ENCODE measurements at regions not wholly inside any gene's neighbourhood (a gene's known extent, or its start where the extent isn't known, plus 50 kb on each side); places are given as distances from the start of the nearest gene placed in this dataset.

DNA sequence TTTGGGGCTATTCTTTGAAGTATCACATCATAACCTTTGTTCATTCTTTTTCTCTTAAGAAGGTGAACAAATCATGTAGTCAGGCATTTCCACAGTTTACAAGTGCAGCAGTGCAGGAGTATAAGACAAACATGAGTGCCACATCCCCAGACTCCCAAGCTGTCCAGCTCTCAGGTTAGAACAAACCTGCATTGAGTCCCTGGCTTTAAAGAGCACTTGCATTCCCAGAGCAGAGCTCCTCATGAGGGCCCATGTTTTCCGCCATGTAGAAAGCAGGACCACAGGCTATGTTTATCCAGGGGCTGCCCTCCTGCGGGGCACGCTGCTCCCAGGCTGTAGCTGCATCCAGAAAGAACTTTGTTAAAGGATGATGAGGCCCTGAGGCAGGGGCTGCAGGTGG is 267.7 kb downstream of the TLE3 start:
- no peak for DNase-seq

- no peak for DNase-seq
These were observed 267.3 kb downstream of the TLE3 start for GRCh38 chr15:69830430-69830829.

DNA sequence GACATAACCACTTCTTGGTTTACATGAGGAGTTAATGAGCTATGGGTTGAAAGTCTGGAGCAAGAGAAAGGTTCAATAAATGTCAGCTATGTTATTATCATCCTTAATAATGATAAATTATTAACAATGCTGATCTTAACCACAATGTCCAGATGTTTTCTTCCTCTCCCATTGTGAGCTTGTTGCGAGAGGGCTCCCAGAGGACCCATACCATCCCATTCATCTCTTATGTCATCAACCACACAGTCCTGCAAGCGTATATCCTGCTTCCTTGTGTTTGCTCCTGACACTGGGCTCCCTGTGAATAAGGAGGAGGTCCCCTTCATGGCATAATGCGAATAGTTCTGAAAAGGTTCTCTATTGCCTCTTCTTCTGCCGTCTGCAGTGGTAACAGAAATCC is 266.8 kb downstream of the TLE3 start:
- DNase-seq, result no peak

GRCh38 chr15:69834267-69834666 is 263.4 kb downstream of the TLE3 start:
- DNase-seq, result no peak

DNA sequence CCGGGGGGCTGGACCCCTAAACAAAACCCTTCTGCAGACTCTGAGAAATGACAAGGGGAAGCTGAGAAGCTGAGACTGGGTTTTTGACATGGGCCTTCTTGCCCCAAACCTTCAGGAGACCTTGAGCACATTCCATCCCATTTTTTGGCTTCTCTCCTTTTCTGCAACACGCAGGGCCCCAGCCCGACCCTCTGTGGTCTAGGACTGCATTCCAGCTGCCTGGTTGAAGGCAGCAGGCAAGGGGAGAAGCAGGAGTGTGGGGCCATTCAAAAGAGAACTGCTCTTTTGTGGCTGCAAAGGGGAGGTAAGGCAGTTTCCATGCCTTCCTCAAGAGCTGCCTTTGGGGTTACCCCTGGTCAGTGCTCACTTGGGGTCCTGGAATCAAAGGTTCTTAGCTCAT is 263.0 kb downstream of the TLE3 start:
- DNase-seq, result no peak

- no peak for DNase-seq
These were observed 261.7 kb downstream of the TLE3 start for GRCh38 chr15:69836048-69836447.

- no peak for DNase-seq
These were observed 261.0 kb downstream of the TLE3 start for GRCh38 chr15:69836526-69837230.

- DNase-seq, result no peak
These were observed 259.4 kb downstream of the TLE3 start for GRCh38 chr15:69838338-69838737.

- DNase-seq, result no peak
These were observed 258.7 kb downstream of the TLE3 start for GRCh38 chr15:69838994-69839393.

DNA sequence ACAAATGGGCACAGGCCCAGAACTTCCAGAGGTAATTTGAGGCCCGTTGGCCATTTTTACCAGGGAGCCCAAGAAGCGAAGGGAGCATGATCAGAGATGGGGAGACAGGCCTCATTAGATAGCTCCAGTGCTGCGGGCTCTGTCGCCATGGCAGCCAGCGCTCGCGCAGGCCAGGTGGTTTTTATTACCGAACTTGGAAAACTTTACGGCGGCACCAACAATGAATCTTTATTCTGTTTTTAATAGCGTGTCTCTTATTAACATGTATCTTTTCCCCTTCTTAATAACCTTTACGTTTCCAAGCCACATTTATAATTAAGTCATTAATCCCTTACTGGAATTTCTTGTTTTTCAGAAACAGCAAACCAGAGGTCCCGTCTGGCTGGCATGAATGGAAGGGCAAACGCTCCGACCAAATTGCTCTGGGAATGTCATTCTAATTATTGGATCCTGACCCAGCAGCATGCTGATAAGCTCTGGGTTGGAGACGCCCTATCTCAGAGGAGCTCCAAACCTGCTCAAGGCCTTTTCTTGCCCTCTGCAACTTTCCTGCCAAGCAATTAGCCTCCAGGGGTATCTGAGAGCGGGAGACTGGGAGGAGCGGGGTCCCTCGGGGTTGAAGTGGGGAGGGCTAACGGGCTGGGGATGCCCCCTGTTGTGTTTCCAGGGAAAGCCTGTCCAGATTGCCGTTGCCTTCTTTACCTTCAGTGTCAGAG is 256.4 kb downstream of the TLE3 start:
- no peak for DNase-seq

GRCh38 chr15:69842851-69843250 is 254.9 kb downstream of the TLE3 start:
- DNase-seq, result no peak

- DNase-seq, result no peak
These were observed 254.3 kb downstream of the TLE3 start for GRCh38 chr15:69843276-69843899.

DNA sequence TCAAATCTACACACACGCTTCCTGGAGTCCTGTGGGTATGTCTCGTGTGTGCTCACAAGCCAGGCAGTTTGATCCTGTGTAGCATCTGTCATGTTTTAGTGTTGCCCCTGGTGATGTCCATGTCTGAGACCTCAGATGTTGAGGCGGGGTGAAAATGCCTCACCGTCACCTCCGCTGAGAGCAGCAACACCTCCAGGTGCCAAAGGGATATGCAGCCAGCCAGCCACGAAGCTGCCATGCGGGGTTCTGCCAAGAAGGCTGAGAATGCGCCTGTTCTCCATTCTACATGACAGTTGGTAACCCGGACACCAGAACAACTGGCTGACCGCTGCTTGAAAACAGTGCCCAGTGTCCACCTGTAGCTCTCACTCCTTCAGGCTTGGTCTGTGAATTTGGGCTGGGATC is 253.8 kb downstream of the TLE3 start:
- DNase-seq, result no peak

DNA sequence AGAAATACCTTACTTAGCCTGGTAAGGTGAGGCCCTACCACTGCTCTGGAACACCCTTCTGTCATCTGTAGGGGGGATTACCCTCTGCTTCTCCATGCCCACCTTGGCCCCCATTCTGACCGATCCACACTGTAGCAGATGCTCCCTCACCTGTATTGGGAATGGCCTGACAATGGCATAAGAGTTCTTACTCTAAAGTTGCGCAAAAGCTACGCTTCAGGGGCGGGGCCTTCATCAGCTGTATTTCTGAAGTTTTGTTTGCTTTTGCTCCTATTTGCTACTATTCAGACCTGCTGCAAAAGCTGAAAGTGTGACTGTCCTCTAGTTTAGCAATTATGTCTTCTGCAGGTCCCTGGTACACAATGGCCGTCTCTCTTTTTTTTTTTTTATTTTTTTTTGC is 252.6 kb downstream of the TLE3 start:
- DNase-seq, result no peak

DNA sequence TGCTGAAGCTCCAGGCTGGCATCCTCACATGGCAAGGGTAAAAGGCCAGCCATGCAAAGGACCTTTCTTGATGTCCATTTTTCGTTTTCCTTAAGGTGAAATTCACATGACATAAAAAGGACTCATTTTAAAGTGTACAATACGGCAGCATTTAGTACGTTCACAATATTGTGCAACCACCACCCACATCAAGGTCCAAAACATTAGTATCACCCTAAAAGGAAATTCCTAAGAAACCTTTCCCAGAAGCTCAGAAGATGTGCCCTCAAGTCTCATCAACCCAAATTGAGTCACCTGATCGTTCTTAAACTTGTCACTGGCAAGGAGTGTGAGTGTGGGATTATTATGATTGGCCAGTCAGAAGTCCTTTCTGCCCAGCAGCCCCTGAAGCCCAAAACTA is 250.1 kb downstream of the TLE3 start:
- no peak for DNase-seq

- DNase-seq, result no peak
These were observed 249.6 kb downstream of the TLE3 start for GRCh38 chr15:69848096-69848495.

DNA sequence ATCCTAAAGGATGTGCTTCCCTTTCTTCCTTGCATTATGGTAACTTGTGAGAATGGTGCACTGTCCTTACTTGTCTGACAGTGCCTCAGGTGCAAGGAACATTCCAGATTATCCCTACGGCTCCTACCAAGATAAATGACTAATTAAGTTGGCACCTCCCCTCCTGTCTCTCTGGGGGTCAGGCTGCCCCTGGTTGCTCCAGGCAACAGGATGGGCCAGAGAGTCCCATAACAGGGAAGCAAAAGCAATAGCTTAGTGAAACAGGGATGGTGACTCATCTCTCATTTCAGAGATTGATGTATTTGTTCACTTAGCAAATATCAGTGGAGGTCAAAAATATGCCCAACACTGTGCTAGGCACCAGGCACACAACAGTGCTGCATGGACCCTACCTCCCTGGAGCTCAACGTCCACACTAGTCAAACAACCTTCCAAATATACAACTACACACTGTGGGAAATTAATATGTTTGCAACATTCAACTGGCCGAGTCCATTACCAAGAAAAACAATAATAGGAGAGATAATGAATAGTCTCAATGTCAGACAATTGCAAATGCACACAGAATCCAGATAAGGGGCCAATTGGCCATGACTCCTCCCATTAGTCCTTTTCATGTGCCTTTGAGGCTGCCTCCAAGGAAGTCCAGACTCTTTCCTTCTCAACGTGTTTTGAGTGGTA is 249.0 kb downstream of the TLE3 start:
- no peak for DNase-seq

DNA sequence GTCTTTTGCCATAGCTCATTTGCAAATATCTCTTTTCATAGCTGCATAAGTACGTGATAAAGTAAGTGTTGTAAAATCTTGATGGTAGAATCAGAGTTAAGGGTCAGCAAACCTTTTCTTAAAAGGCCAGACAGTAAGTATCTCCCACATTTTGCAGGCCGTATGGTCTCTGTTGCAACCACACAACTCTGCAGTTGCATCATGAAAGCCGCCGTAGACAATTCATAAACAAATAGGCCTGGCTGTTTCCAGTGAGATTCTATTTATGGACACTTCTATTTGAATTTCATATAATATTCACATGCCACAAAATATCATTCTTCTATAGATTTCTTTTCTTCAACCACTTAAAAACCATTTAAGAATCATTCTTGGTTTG is 248.5 kb downstream of the TLE3 start:
- no peak for DNase-seq

- DNase-seq, result no peak
These were observed 245.2 kb downstream of the TLE3 start for GRCh38 chr15:69852482-69852881.

DNA sequence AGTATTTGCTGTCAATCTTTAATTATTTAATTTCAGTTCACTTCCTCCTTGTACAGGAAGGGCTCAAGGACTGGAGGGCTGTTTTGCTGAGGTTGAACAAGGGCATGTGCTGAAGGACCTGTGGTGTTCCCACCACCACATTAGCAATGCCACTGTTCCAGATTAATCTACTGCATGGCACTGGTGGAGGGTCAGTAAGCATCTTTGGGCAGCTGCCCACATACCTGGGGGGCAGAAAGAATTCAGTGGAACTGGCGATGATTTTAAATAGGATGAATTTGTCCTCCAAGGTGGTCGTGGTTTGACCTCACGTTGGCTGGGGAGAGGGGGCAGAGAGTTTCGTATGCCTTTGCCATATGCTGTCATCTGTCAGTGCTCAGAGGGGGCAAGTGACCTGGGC is 244.8 kb downstream of the TLE3 start:
- no peak for DNase-seq

- no peak for DNase-seq
These were observed 244.2 kb downstream of the TLE3 start for GRCh38 chr15:69853544-69853951.

GRCh38 chr15:69854001-69854400 is 243.7 kb downstream of the TLE3 start:
- DNase-seq, result no peak

DNA sequence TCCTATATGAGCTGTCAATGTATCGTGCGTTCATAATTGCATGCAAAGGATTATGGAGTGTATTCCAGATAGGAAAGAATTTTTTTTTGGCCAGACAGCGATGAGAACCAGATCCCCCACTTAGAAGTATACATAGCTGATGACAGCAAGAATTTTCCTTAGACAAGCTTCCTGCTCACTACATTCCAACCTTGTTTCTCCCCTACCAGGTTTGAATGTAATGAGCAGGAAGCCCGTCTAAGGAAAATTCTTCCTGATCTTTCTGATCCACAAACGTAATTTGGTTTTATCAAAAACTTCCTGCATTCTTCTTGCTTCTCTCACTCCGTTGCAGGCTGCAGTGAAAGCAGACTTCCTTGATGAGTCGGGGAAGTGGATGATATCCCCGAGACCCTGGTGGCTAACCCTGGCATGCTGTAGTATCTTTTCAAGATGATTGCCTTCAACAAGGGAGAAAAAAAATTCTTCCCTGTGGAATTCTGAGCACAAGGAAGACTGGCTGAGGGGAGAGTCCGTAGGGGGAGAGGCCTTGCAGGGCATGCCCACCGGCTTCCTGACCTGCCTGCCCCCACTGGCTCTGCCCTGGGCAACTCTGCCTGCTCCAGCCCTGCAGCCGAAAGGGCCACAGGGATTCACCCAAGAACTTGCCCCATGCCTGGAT is 243.1 kb downstream of the TLE3 start:
- no peak for DNase-seq

All from stimulated activated CD4-positive, alpha-beta T cell treated with anti-CD3 and anti-CD28 coated beads, Interleukin-12 subunit alpha, Interleukin-12 subunit beta, amount 100 ng/mL, for 4 hours (primary cell).